Keratinocyte (primary cell): ENCODE measurements at regions not wholly inside any gene's neighbourhood (a gene's known extent, or its start where the extent isn't known, plus 50 kb on each side); places are given as distances from the start of the nearest gene placed in this dataset.

Experiments used
- DNase-seq: peaks from one replicate; pipeline ENCODE4 v3.0.0-alpha.2; 2011; ENCODE audit warnings: low read depth, missing footprints, low spot score
- FAIRE-seq: peaks from 2 replicates; lab custom pipeline; 2011; peaks lifted over from hg19 to GRCh38; lab: Jason Lieb, UNC
- H2AFZ ChIP-seq: 2 replicates; pipeline ENCODE4 v1.6.0; 2012; ENCODE audit warnings: low read length, control low read depth, inconsistent platforms; ENCODE audit not compliant: control insufficient read depth
- H3K27ac ChIP-seq: 2 replicates; pipeline ENCODE4 v1.5.1; 2011; ENCODE audit warnings: low read length; ENCODE audit not compliant: control insufficient read depth, insufficient read depth
- H3K27me3 ChIP-seq: 3 replicates; pipeline ENCODE4 v1.6.0; 2011; ENCODE audit warnings: low read length; ENCODE audit not compliant: control insufficient read depth, insufficient read depth; ENCODE audit errors: extremely low read depth
- H3K36me3 ChIP-seq, 2 experiments: 2 replicates in 1 of 2; 3 replicates in 1 of 2; pipeline ENCODE4 v1.5.1; 2011; ENCODE audit warnings: low read length in 2 of 2, mild to moderate bottlenecking in 1 of 2; ENCODE audit not compliant: control insufficient read depth in 2 of 2, insufficient read depth in 2 of 2; ENCODE audit errors: extremely low read depth in 1 of 2
- H3K4me1 ChIP-seq: 3 replicates; pipeline ENCODE4 v1.5.1; 2011; ENCODE audit warnings: low read length; ENCODE audit not compliant: control insufficient read depth, insufficient read depth; ENCODE audit errors: extremely low read depth
- H3K4me2 ChIP-seq: 3 replicates; pipeline ENCODE4 v1.6.0; 2011; ENCODE audit warnings: low read depth, low read length; ENCODE audit not compliant: control insufficient read depth, insufficient read depth; ENCODE audit errors: extremely low read depth
- H3K4me3 ChIP-seq, 3 experiments: fragments of 200-600 bp in 1 of 3; sonication (generic) in 1 of 3; 2 replicates in 2 of 3; 3 replicates in 1 of 3; pipeline ENCODE4 v1.5.1; 2011 to 2016; ENCODE audit warnings: low read length in 3 of 3, mild to moderate bottlenecking in 3 of 3, control low read depth in 2 of 3, inconsistent platforms in 1 of 3, low read depth in 1 of 3, mixed read lengths in 1 of 3, mixed run types in 1 of 3, moderate library complexity in 1 of 3; ENCODE audit not compliant: control insufficient read depth in 2 of 3, insufficient read depth in 2 of 3; ENCODE audit errors: extremely low read depth in 1 of 3
- H3K79me2 ChIP-seq: 2 replicates; pipeline ENCODE4 v1.6.0; 2012; ENCODE audit warnings: low read length; ENCODE audit not compliant: control insufficient read depth, insufficient read depth
- H3K9ac ChIP-seq: 3 replicates; pipeline ENCODE4 v1.6.0; 2011; ENCODE audit warnings: low read length; ENCODE audit not compliant: control insufficient read depth, insufficient read depth; ENCODE audit errors: extremely low read depth
- H3K9me1 ChIP-seq: 3 replicates; pipeline ENCODE4 v1.6.0; 2011; ENCODE audit warnings: low read length; ENCODE audit not compliant: control insufficient read depth, insufficient read depth; ENCODE audit errors: extremely low read depth
- H3K9me3 ChIP-seq: 2 replicates; pipeline ENCODE4 v1.5.1; 2012; ENCODE audit warnings: low read depth, low read length; ENCODE audit not compliant: control insufficient read depth
- H4K20me1 ChIP-seq: 3 replicates; pipeline ENCODE4 v1.6.0; 2011; ENCODE audit warnings: low read length; ENCODE audit not compliant: control insufficient read depth, insufficient read depth; ENCODE audit errors: extremely low read depth
- EZH2 ChIP-seq: IDR thresholded peaks from one replicate; pipeline ENCODE4 v1.6.1; 2012; ENCODE audit warnings: inconsistent platforms, mild to moderate bottlenecking, low read length, moderate library complexity
- dilution Hi-C: fragments of 300-500 bp; cut with MboI; formaldehyde crosslinking; loops from one replicate; pipeline ENCODE4 v1.7.0; 2020; ENCODE audit warnings: low sequenced_read_pairs; ENCODE audit not compliant: extremely low pct_ligation_motif_present
- TF ChIP-seq, protein P1 (sequence below), 3 experiments: IDR thresholded peaks in 1 of 3; conservative IDR thresholded peaks in 1 of 3; optimal IDR thresholded peaks in 1 of 3; 2 replicates in 2 of 3; 3 replicates in 1 of 3; pipeline versions ENCODE3 to v1.5.1; 2011; ENCODE audit warnings: low read length in 3 of 3, mild to moderate bottlenecking in 3 of 3, moderate library complexity in 2 of 3, control low read depth in 1 of 3, inconsistent platforms in 1 of 3; ENCODE audit not compliant: insufficient read depth in 2 of 3; ENCODE audit errors: extremely low read depth in 1 of 3

DNA sequence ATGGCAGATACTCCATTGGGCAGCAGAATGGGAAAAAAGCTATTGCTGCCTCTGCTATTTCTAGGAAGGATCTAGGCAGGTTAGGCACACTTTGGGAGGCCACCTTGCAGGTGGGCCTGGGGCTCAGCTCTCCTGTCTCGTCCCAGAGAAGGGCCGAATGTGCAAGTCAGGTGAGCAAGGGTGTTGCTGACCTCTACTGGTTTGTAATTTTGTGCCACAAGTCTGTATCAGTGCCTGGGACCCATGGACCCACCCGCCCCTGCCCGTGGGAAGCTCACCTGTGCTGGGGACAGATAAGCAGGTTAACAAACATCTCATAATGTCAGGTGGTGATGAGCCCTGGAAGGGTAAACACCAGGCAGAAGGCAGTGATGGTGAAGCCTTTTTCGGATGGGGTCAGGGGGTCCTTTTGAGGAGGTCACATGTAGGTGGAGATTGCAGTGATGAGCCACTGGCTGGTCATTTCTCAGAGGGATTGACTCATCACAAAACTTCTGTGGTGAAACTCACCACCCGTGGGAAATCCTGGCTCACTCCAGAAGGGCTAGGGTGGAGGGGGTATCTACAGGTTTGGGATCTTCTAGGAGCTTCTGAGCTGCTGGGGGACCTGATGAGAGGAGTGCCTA, 161.3 kb downstream of the KLF13 start:
- dilution Hi-C loops: no loop called here
- peak overlapping the region; percentile 36 for H3K4me2 ChIP-seq
- H3K4me1 ChIP-seq: peaks cover 27% of the 10 kb centered on the region
- H3K27ac ChIP-seq: no peak overlapping the region
- no peak overlapping the region for H3K9ac ChIP-seq
- H3K79me2 ChIP-seq: no peaks in the 10 kb centered on the region
- TF ChIP-seq EZH2: no peak
- TF ChIP-seq, protein P1, sequence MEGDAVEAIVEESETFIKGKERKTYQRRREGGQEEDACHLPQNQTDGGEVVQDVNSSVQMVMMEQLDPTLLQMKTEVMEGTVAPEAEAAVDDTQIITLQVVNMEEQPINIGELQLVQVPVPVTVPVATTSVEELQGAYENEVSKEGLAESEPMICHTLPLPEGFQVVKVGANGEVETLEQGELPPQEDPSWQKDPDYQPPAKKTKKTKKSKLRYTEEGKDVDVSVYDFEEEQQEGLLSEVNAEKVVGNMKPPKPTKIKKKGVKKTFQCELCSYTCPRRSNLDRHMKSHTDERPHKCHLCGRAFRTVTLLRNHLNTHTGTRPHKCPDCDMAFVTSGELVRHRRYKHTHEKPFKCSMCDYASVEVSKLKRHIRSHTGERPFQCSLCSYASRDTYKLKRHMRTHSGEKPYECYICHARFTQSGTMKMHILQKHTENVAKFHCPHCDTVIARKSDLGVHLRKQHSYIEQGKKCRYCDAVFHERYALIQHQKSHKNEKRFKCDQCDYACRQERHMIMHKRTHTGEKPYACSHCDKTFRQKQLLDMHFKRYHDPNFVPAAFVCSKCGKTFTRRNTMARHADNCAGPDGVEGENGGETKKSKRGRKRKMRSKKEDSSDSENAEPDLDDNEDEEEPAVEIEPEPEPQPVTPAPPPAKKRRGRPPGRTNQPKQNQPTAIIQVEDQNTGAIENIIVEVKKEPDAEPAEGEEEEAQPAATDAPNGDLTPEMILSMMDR (optimal IDR thresholded peaks at IDR 0.05 in 1 of 3, IDR thresholded peaks at IDR 0.05 in 1 of 3, conservative IDR thresholded peaks at IDR 0.05 in 1 of 3; ENCODE audit: extremely low read depth in 1 of 3, insufficient read depth in 2 of 3, low read length in 3 of 3): peak in 2 of 3 experiments; percentile 26 to 69
- H4K20me1 ChIP-seq: no peaks in the 10 kb centered on the region
- no peak for DNase-seq
- H2AFZ ChIP-seq: peak overlapping the region; percentile 25
- H3K36me3 ChIP-seq: no peaks in the 10 kb centered on the region
- no peaks in the 10 kb centered on the region for H3K9me1 ChIP-seq
- H3K27me3 ChIP-seq: peaks cover 13% of the 10 kb centered on the region
- no peak for FAIRE-seq
- no peaks in the 10 kb centered on the region for H3K9me3 ChIP-seq
- H3K4me3 ChIP-seq: no peak overlapping the region

- Histone ChIP-seq H3K79me2 (no peaks in the 10 kb centered on the region), H3K27ac (no peak overlapping the region), H3K27me3 (peaks cover 10% of the 10 kb centered on the region), H3K4me1 (peaks cover 27% of the 10 kb centered on the region), H3K36me3 (no peaks in the 10 kb centered on the region), H3K9me3 (no peaks in the 10 kb centered on the region), H4K20me1 (no peaks in the 10 kb centered on the region), H2AFZ (peak overlapping the region; percentile 25), H3K9me1 (no peaks in the 10 kb centered on the region), H3K9ac (no peak overlapping the region), H3K4me2 (peak overlapping the region; percentile 36), H3K4me3 (no peak overlapping the region)
- FAIRE-seq (peak; percentile 84), DNase-seq (no peak)
- TF ChIP-seq EZH2: no peak
- TF ChIP-seq, protein P1 (optimal IDR thresholded peaks at IDR 0.05 in 1 of 3, IDR thresholded peaks at IDR 0.05 in 1 of 3, conservative IDR thresholded peaks at IDR 0.05 in 1 of 3; ENCODE audit: extremely low read depth in 1 of 3, insufficient read depth in 2 of 3, low read length in 3 of 3): peak; percentile 75 to 92 (median 82)
- dilution Hi-C loops: no loop called here
Measured at GRCh38 chr15:31488437-31489204, 162.0 kb downstream of the KLF13 start.
